Glutamatergic neuron (in vitro differentiated cells): ENCODE measurements at regions not wholly inside any gene's neighbourhood (a gene's known extent, or its start where the extent isn't known, plus 50 kb on each side); places are given as distances from the start of the nearest gene placed in this dataset.

Experiments
- DNase-seq: peaks from one replicate; pipeline ENCODE4 v3.0.0; 2022
- H3K27ac Mint-ChIP-seq: one replicate; pipeline ENCODE4 v1.8.0; 2020; ENCODE audit warnings: mild to moderate bottlenecking, mixed read lengths, inconsistent platforms; ENCODE audit not compliant: unreplicated experiment
- H3K27me3 Mint-ChIP-seq: one replicate; pipeline ENCODE4 v1.8.0; 2020; ENCODE audit warnings: mild to moderate bottlenecking, moderate library complexity, mixed read lengths, inconsistent platforms; ENCODE audit not compliant: unreplicated experiment
- H3K36me3 Mint-ChIP-seq: one replicate; pipeline ENCODE4 v1.8.0; 2020; ENCODE audit warnings: mild to moderate bottlenecking, mixed read lengths, inconsistent platforms; ENCODE audit not compliant: unreplicated experiment
- H3K4me1 Mint-ChIP-seq: one replicate; pipeline ENCODE4 v1.8.0; 2020; ENCODE audit warnings: mild to moderate bottlenecking, low read depth, mixed read lengths, inconsistent platforms; ENCODE audit not compliant: unreplicated experiment
- H3K4me3 Mint-ChIP-seq: one replicate; pipeline ENCODE4 v1.8.0; 2020; ENCODE audit warnings: mild to moderate bottlenecking, mixed read lengths, inconsistent platforms; ENCODE audit not compliant: unreplicated experiment
- H3K9me3 Mint-ChIP-seq: one replicate; pipeline ENCODE4 v1.8.0; 2020; ENCODE audit warnings: mild to moderate bottlenecking, moderate library complexity, mixed read lengths, inconsistent platforms; ENCODE audit not compliant: unreplicated experiment
- CTCF ChIP-seq: fragments of 200-600 bp; sonication (generic); IDR thresholded peaks from one replicate; pipeline ENCODE4 v1.5.0; 2021; ENCODE audit not compliant: partially characterized antibody, unreplicated experiment

GRCh38 chr10:65618126-65618525 is 1307.7 kb upstream of the LRRTM3 start:
- no peak overlapping the region for H3K4me3 Mint-ChIP-seq
- peaks cover 4% of the 10 kb centered on the region for H3K9me3 Mint-ChIP-seq
- no peaks in the 10 kb centered on the region for H3K27me3 Mint-ChIP-seq
- H3K4me1 Mint-ChIP-seq = no peaks in the 10 kb centered on the region
- no peak for DNase-seq
- H3K27ac Mint-ChIP-seq = no peak overlapping the region
- TF ChIP-seq CTCF = no peak
- no peaks in the 10 kb centered on the region for H3K36me3 Mint-ChIP-seq

- Mint-ChIP-seq H3K4me3 (no peak overlapping the region), H3K36me3 (no peaks in the 10 kb centered on the region), H3K4me1 (no peaks in the 10 kb centered on the region), H3K27me3 (no peaks in the 10 kb centered on the region), H3K27ac (no peak overlapping the region), H3K9me3 (no peaks in the 10 kb centered on the region)
- no peak for TF ChIP-seq CTCF
- DNase-seq = no peak
These were observed 1305.3 kb upstream of the LRRTM3 start for GRCh38 chr10:65620404-65621048.

- Mint-ChIP-seq H3K4me3 (no peak overlapping the region), H3K36me3 (no peaks in the 10 kb centered on the region), H3K4me1 (no peaks in the 10 kb centered on the region), H3K27ac (no peak overlapping the region), H3K27me3 (no peaks in the 10 kb centered on the region), H3K9me3 (no peaks in the 10 kb centered on the region)
- DNase-seq = no peak
- TF ChIP-seq CTCF = no peak
These were observed 1303.2 kb upstream of the LRRTM3 start for GRCh38 chr10:65622608-65623007.

GRCh38 chr10:65628493-65629139 is 1297.2 kb upstream of the LRRTM3 start:
- no peak for DNase-seq
- H3K36me3 Mint-ChIP-seq = peaks cover 2% of the 10 kb centered on the region
- H3K4me3 Mint-ChIP-seq = no peak overlapping the region
- H3K4me1 Mint-ChIP-seq = no peaks in the 10 kb centered on the region
- TF ChIP-seq CTCF = no peak
- no peaks in the 10 kb centered on the region for H3K27me3 Mint-ChIP-seq
- no peak overlapping the region for H3K27ac Mint-ChIP-seq
- no peaks in the 10 kb centered on the region for H3K9me3 Mint-ChIP-seq

GRCh38 chr10:65660006-65660405 is 1265.8 kb upstream of the LRRTM3 start:
- DNase-seq = no peak
- Mint-ChIP-seq H3K4me1 (no peaks in the 10 kb centered on the region), H3K9me3 (peaks cover 3% of the 10 kb centered on the region), H3K36me3 (peaks cover 2% of the 10 kb centered on the region), H3K4me3 (no peak overlapping the region), H3K27ac (no peak overlapping the region), H3K27me3 (no peaks in the 10 kb centered on the region)
- TF ChIP-seq CTCF = no peak
